K562 (cell line): ENCODE measurements at regions not wholly inside any gene's neighbourhood (a gene's known extent, or its start where the extent isn't known, plus 50 kb on each side); places are given as distances from the start of the nearest gene placed in this dataset.

Experiments used
- ATAC-seq: fragments of 200-7000 bp; cut with Tn5 transposase; 3 replicates; pipeline ENCODE4 v1.9.1; 2020; ENCODE audit warnings: moderate library complexity
- BruUV-seq: library from RNA; stranded (reverse); fragments of 400-500 nt; replicated peaks from 2 replicates; lab custom pipeline; 2021; lab: Mats Ljungman, UMichigan
- CTCF ChIA-PET: fragments of 300-600 bp; formaldehyde crosslinking; extraction: SDS; loops from one replicate; lab custom pipeline; 2021; ENCODE audit warnings: low intra/inter-chr PET ratio; lab: Yijun Ruan, JAX
- POLR2A ChIA-PET: fragments of 300-600, 350-650 bp; sonication (Branson Sonifier 250); formaldehyde crosslinking; extraction: SDS; loops from one replicate; lab custom pipeline; 2021; ENCODE audit warnings: antibody characterized with exemption, inconsistent platforms; lab: Yijun Ruan, JAX
- DNase-seq, 4 experiments: peaks; one replicate each; pipeline versions ENCODE4 v3.0.0 to v3.0.0-alpha.2; 2011 to 2018; ENCODE audit warnings: low spot score in 3 of 4, mixed read lengths in 3 of 4; ENCODE audit errors: extremely low read depth in 1 of 4
- FAIRE-seq: peaks from 2 replicates; lab custom pipeline; 2011; peaks lifted over from hg19 to GRCh38; lab: Jason Lieb, UNC
- H2AFZ ChIP-seq: 2 replicates; pipeline ENCODE4 v1.6.0; 2011; ENCODE audit warnings: low read depth, low read length, control low read depth, inconsistent platforms
- H3K27ac ChIP-seq: fragments of 200-600 bp; 3 replicates; pipeline ENCODE4 v1.8.0; 2011; ENCODE audit warnings: low read depth, mild to moderate bottlenecking, control low read depth, inconsistent platforms, low read length, moderate library complexity, mixed read lengths; ENCODE audit errors: extremely low read depth
- H3K27me3 ChIP-seq, 2 experiments: fragments of 300-600 bp in 1 of 2; 2 replicates in 1 of 2; 3 replicates in 1 of 2; pipeline versions ENCODE4 v1.6.0 to v1.8.0; 2011; ENCODE audit warnings: inconsistent platforms in 2 of 2, low read length in 2 of 2, mild to moderate bottlenecking in 1 of 2, mixed read lengths in 1 of 2, moderate library complexity in 1 of 2; ENCODE audit not compliant: control insufficient read depth in 2 of 2, insufficient read depth in 2 of 2
- H3K36me3 ChIP-seq: fragments of 300-600 bp; 3 replicates; pipeline ENCODE4 v1.8.0; 2011; ENCODE audit warnings: mild to moderate bottlenecking, low read length, inconsistent platforms; ENCODE audit not compliant: control insufficient read depth, insufficient read depth
- H3K4me1 ChIP-seq, 2 experiments: fragments of 200-600 bp in 1 of 2; replicated peaks in 1 of 2; 2 replicates in 1 of 2; 3 replicates in 1 of 2; pipeline versions ENCODE4 v1.5.1 to v1.8.0; 2011; ENCODE audit warnings: inconsistent platforms in 2 of 2, low read length in 2 of 2, mild to moderate bottlenecking in 1 of 2, mixed read lengths in 1 of 2, moderate library complexity in 1 of 2; ENCODE audit not compliant: control insufficient read depth in 2 of 2, insufficient read depth in 2 of 2
- H3K4me2 ChIP-seq: 2 replicates; pipeline ENCODE4 v1.6.1; 2011; ENCODE audit warnings: low read length, control low read depth, inconsistent platforms, mixed read lengths; ENCODE audit not compliant: insufficient read depth
- H3K4me3 ChIP-seq: fragments of 200-600 bp; sonication (generic), shearing (Covaris generic); 2 replicates; pipeline ENCODE4 v1.5.1; 2016; ENCODE audit warnings: control low read depth, inconsistent platforms
- H3K79me2 ChIP-seq: fragments of 200-600 bp; 3 replicates; pipeline ENCODE4 v1.8.0; 2011; ENCODE audit warnings: low read length, inconsistent platforms; ENCODE audit not compliant: control insufficient read depth, insufficient read depth
- H3K9ac ChIP-seq, 2 experiments: 2 replicates each; pipeline versions ENCODE4 v1.6.0 to v1.6.1; 2011; ENCODE audit warnings: low read depth in 2 of 2, low read length in 2 of 2, control low read depth in 1 of 2, inconsistent platforms in 1 of 2, mild to moderate bottlenecking in 1 of 2, mixed read lengths in 1 of 2; ENCODE audit not compliant: insufficient read depth in 1 of 2
- H3K9me1 ChIP-seq: one replicate; pipeline ENCODE4 v1.6.0; 2011; ENCODE audit warnings: inconsistent platforms, mild to moderate bottlenecking, low read length, moderate library complexity; ENCODE audit not compliant: control insufficient read depth, insufficient read depth
- H3K9me3 ChIP-seq: replicated peaks from 2 replicates; pipeline ENCODE4 v1.5.1; 2011; ENCODE audit warnings: low read depth, low read length, inconsistent platforms; ENCODE audit not compliant: control insufficient read depth, insufficient read depth
- H4K20me1 ChIP-seq: replicated peaks from 2 replicates; pipeline ENCODE4 v1.6.1; 2011; ENCODE audit warnings: low read length, inconsistent platforms, mixed read lengths; ENCODE audit not compliant: control insufficient read depth, insufficient read depth
- ARHGAP35 ChIP-seq: fragments of 450-650 bp; IDR thresholded peaks from 2 replicates; pipeline ENCODE4 v1.6.1; 2018; ENCODE audit not compliant: partially characterized antibody
- CREB1 ChIP-seq, 2 experiments: sonication (generic) in 1 of 2; formaldehyde crosslinking in 1 of 2; IDR thresholded peaks; 2 replicates each; pipeline versions ENCODE4 v1.6.1 to v1.8.0; 2012 to 2022; ENCODE audit warnings: inconsistent platforms in 1 of 2, mild to moderate bottlenecking in 1 of 2, missing genetic modification reagents in 1 of 2, moderate library complexity in 1 of 2
- E2F4 ChIP-seq: sonication (generic); formaldehyde crosslinking; IDR thresholded peaks from 2 replicates; pipeline ENCODE4 v1.8.0; 2022; ENCODE audit warnings: mild to moderate bottlenecking, low read depth, missing genetic modification reagents
- FOXA3 ChIP-seq, 2 experiments: fragments of 450-650 bp in 1 of 2; sonication (generic) in 1 of 2; formaldehyde crosslinking; IDR thresholded peaks in 1 of 2; conservative IDR thresholded peaks in 1 of 2; 2 replicates each; pipeline versions ENCODE4 v1.4.0 to v1.8.0; 2020 to 2022; ENCODE audit warnings: mild to moderate bottlenecking in 2 of 2, missing genetic modification reagents in 1 of 2
- SMARCA4 ChIP-seq: fragments of 450-650 bp; IDR thresholded peaks from 2 replicates; pipeline ENCODE4 v1.6.1; 2016
- ZBTB9 ChIP-seq: fragments of 450-650 bp; formaldehyde crosslinking; IDR thresholded peaks from 2 replicates; pipeline ENCODE4 v1.4.0; 2020; ENCODE audit warnings: mild to moderate bottlenecking, moderate library complexity
- ZC3H8 ChIP-seq: fragments of 450-650 bp; IDR thresholded peaks from 2 replicates; pipeline ENCODE4 v1.6.1; 2017
- ZNF512 ChIP-seq: IDR thresholded peaks from 2 replicates; pipeline ENCODE4 v1.6.1; 2016; ENCODE audit warnings: missing genetic modification characterization, missing compliant biosample characterization
- ZNF609 ChIP-seq: sonication (generic); formaldehyde crosslinking; IDR thresholded peaks from 2 replicates; pipeline ENCODE4 v1.8.1; 2023; ENCODE audit warnings: missing genetic modification reagents, mild to moderate bottlenecking, borderline replicate concordance
- WGBS: fragments of 100-300 bp; shearing (Covaris generic); methylation state at CpG from one replicate; pipeline ENCODE4 v1.1.6; 2016; ENCODE audit warnings: low coverage, mixed read lengths; ENCODE audit not compliant: insufficient coverage; ENCODE audit errors: missing lambda C conversion rate; 5-methylcytosine and 5-hydroxymethylcytosine counted together
- in situ Hi-C: fragments of 300-500 bp; cut with MboI; formaldehyde crosslinking; loops from 4 replicates; pipeline ENCODE4 v1.15.0; 2018; ENCODE audit warnings: inconsistent platforms, mixed read lengths
- intact Hi-C: fragments of 100-400 bp; cut with micrococcal nuclease; formaldehyde crosslinking; loops from 2 replicates; pipeline ENCODE4 v1.14.2; 2022

GRCh38 chr5:42277293-42277692 is 145.9 kb upstream of the GHR start:
- FAIRE-seq: no peak
- Histone ChIP-seq H3K4me1 (no peaks in the 10 kb centered on the region), H3K4me2 (no peak overlapping the region), H3K9me3 (no peaks in the 10 kb centered on the region; the same call in 1 of the 2 replicates), H3K27ac (no peak overlapping the region), H3K4me3 (no peak overlapping the region), H2AFZ (no peak overlapping the region), H3K9me1 (no peaks in the 10 kb centered on the region), H4K20me1 (no peaks in the 10 kb centered on the region), H3K9ac (no peak overlapping the region), H3K36me3 (no peaks in the 10 kb centered on the region), H3K79me2 (no peaks in the 10 kb centered on the region), H3K27me3 (no peaks in the 10 kb centered on the region)
- no peak for DNase-seq
- intact Hi-C loops: no loop called here
- BruUV-seq: no TSS peak
- ChIA-PET CTCF (no interaction called here), POLR2A (no interaction called here)
- in situ Hi-C loops: no loop called here
- WGBS: 3% methylated on average over 2 of the region's 2 CpGs
- TF ChIP-seq SMARCA4 (no peak), ZBTB9 (CRISPR knock-in tag) (no peak), ZNF609 (CRISPR knock-in tag) (no peak), E2F4 (CRISPR knock-in tag) (no peak), FOXA3 (CRISPR knock-in tag; conservative IDR thresholded peaks at IDR 0.05 in 1 of 2, IDR thresholded peaks at IDR 0.05 in 1 of 2) (no peak), CREB1 (IDR thresholded peaks at IDR 0.05) (no peak), CREB1 (CRISPR knock-in tag; IDR thresholded peaks at IDR 0.05) (no peak), ARHGAP35 (no peak), ZC3H8 (no peak), ZNF512 (tag) (no peak)
- no peak for ATAC-seq
